ENCODE measurements at regions not wholly inside any gene's neighbourhood (a gene's known extent, or its start where the extent isn't known, plus 50 kb on each side); places are given as distances from the start of the nearest gene placed in this dataset.

DNA sequence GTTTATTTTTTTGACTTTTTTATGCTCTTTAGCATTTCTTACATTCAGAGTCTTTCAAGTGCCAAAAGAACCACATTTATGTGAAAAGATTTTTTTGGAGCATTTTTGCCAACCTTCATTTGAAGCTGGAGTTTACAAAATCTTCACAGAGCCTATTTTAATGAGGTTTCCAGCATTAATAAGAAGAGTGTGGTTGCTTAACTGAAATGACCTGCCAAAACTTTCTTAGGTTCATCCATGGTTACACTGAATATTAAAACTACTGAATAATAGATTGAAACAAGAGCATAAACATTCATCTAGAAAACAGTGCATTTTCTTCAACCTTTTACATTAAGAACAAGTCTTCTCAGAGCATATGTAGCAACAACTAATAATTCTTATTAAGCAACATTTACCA lies 672.3 kb upstream of the CXADR start:
- intact Hi-C loops (cut with DNase I) = no loop called here
- no peak for DNase-seq (ENCODE audit: low spot score)

DNA sequence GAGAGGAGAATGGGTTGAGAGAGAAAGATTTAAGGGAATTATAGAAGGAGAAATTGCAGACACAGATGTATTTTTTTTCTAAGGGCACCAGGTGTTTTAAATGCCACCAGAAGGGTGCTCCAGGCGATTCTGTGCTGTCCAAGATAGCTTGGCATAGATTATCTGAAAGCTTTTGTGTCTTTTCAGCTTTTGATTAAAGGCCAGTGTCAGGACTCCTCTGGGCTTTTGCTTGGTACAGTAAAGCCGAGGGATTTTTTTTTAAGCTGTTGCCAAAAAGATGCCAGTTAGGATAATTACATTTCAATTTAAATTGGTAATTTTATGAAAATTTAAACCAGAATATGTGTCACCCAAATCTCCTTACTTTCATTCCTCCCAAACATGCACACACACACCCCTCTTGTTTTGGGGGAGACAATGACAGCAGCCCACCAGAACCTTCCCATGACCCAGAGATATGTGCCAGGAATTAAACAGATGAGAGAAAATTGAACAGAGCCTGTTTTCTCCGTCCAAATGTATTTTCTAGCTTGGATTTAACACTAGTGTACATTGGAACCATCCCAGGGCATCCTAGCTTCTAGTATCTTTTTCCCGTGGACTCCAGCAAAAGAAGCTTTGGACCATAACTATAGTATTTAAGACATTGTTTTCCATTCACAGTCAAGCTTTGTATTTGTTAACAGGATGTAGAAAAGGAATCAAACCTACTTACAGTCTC lies 670.7 kb upstream of the CXADR start:
- DNase-seq (ENCODE audit: low spot score) = no peak
- intact Hi-C loops (cut with DNase I) = no loop called here

DNA sequence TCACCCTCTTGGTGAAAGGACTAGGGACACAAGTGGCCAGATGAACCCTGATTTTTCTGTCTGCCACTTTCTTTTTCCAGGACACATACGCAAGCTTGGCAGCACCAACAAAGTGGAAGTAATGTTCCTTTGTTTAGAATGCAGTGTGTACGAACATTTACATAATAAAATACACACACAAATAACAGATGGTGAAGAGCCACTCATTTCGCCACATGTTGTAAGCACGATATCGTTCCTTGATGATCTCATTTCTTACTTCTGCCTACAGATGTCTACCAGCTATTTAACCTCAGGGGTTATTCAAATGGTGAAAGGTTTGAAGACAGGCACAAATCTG lies 670.2 kb upstream of the CXADR start:
- intact Hi-C loops (cut with DNase I) = no loop called here
- DNase-seq (ENCODE audit: low spot score) = no peak

DNA sequence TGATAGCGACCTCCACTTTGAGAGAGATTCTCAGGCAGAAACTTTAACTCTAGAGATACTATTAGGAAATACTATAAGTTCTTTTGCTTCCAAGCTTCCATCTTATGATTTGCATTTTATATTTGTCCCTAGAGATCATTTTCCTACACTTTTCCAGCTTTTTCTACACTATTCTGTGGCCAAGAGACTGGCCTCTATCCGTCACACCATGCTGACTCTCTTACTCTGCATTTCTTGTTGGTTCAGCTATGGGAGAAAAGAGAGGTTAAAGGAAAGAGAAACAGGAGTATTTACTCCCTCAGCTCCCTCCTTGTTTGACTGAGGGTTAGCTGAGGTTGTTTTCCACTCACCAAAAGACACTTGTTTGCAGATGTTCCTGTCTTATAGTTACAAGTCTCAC lies 665.6 kb upstream of the CXADR start:
- intact Hi-C loops (cut with DNase I) = no loop called here
- no peak for DNase-seq (ENCODE audit: low spot score)

DNA sequence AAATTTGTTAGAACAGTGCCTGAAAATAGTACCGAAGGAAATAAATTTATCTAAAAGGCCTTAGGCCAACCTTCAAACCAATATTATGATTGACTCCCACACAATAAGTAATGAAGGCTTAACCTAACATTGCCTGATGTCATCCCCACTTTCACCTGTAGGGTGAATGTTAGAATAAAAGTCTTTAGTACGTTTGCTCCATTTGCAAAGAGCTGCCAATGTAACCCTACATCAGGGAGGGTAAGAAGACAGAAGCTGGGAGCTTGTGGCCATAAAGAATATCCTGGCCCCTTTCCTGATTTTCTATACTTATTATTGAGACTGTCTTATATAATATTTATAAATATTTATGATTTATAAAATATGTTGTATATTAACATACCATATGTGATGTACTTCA lies 661.8 kb upstream of the CXADR start:
- intact Hi-C loops (cut with DNase I) = no loop called here
- no peak for DNase-seq (ENCODE audit: low spot score)

DNA sequence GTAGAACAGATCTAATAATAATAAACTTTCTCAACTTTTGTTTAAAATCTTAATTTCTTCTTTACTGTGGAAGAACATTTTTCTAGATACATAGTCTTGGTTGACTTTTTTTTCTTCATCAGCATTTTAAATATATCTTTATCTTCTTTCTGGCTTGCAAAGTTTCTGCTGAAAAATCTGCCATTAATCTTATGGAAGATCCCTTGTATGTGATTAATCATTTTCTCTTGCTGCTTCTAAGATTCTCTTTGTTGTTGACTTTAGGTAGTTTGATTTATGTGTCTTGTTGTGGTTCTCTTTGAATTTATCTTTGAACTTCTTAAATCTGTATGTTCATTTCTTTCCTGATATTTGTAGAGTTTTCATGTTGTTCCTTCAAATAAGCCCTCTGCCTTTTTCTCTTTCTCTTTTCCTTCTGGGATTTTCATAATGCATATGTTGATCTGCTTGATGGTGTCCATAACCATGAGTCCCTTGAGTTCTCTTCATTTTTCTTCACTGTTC lies 657.6 kb upstream of the CXADR start:
- no peak for DNase-seq (ENCODE audit: low spot score)
- intact Hi-C loops (cut with DNase I) = no loop called here

DNA sequence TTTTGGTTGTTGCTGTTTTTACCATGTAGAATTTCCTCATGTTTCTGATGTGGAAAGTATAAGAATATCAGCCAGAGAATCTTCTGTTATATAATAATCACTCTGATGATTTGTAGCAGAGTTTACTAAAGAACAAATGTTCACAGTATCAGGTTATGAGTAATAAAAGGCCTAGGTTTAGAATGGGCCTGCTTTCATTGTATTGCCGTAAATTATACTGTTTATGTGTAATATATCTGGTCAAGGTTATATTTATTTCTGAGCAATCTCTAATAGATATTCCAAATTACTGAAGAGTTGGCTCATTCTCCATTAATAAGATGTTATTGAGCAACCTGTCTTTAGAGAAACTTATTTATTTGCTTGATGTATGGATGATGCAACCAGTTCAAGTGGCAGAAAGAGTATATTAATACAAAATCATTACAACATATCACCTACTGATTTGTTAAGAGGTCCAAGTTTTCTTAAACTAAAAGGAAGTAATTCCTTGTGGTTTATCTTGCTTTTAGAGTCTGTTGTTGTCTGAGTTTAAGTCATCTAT lies 649.4 kb upstream of the CXADR start:
- intact Hi-C loops (cut with DNase I) = no loop called here
- no peak for DNase-seq (ENCODE audit: low spot score)

DNA sequence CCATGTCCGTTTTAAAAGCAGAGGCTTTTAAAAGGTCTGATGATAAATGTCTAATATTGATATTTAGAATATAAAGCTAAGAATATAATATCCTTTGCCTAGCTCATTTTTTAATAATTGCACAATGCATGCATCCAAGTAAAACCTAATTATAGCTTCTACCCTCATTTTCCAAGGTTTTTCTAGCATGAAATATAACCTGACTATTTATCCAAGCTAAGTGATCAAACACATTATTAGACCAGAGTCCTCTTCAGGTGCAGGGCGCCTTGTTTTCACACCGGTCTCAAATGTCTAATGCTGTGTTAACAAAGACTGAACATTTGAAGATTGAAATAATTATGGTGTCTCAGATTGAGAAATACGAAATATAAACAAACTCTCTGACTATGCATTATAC lies 648.9 kb upstream of the CXADR start:
- intact Hi-C loops (cut with DNase I) = no loop called here
- no peak for DNase-seq (ENCODE audit: low spot score)

DNA sequence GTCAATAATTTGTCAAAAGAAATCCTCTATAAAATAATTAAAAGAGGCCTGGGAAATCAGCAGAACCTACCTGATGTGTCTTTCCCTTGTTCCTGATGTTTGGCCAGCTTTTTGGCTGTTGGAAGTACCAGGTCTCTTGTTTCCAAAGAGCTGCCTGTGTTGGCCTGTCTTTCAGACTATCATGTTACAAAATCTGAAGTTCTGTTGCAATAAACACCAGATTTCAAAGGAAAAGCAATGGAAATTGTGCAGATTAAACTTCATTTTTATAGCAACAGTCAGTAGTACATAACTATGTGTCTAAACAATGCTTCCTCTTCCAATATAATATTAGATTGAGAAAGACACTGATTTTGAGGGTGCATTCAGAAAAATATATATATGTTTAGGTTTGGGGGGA lies 647.2 kb upstream of the CXADR start:
- DNase-seq (ENCODE audit: low spot score) = no peak

DNA sequence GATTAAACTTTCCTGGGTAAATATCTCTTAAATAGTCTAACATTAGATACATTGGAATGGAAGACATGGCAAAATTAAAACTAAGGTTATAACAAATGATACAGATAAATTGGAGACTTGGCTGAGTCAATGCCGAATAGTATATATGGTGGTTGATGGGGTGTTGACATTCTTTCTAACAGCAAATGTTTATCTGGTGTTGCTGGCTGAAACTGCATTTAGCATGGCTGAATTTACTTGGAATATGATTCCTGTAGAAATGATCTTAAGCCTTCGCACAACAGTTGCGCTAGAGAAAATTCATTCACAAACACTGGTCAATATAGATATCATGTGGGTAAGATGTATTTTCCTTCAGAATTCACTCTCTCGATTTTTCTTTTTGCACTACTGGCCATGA lies 646.0 kb upstream of the CXADR start:
- DNase-seq (ENCODE audit: low spot score) = no peak
- intact Hi-C loops (cut with DNase I) = no loop called here

More for the DNA sequence above, 647.2 kb upstream of the CXADR start:
- intact Hi-C loops (cut with DNase I) = no loop called here

DNA sequence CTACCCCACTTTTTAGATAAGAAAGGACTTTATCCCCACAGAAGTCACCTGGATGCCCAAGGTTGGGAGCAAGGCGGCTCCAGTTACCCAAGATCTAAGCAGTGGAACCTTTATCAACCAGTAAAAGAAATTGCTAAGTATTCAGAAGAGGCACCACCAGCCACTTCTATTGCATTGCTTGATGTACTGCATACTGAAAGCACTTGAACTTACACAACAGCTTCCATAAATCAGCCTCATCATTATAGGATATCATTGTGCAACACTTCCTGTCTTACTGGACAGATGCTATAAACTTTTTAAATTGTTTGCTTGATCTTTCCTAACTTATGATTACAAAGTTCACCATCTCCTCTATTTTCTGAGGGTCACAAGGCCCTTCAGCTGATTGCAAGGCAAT lies 642.7 kb upstream of the CXADR start:
- no peak for DNase-seq (ENCODE audit: low spot score)
- intact Hi-C loops (cut with DNase I) = no loop called here

DNA sequence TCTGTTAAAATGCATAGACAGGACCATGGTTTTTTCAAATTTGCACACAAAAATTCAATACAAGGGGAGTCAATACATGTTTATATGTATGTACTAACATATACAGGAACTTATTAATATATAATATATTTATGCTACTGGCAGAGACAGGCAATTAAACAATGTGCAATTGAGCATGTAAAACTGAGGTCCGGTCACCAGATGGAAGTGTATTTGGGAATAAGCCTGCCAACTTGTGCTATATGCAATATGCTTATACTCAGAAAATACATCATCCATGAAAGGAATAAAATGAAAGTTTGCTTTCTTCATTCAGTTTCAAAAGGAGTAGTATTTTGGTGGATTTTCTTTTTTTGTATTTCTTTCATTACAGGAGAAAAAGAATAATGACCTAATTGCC lies 640.2 kb upstream of the CXADR start:
- intact Hi-C loops (cut with DNase I) = no loop called here

DNA sequence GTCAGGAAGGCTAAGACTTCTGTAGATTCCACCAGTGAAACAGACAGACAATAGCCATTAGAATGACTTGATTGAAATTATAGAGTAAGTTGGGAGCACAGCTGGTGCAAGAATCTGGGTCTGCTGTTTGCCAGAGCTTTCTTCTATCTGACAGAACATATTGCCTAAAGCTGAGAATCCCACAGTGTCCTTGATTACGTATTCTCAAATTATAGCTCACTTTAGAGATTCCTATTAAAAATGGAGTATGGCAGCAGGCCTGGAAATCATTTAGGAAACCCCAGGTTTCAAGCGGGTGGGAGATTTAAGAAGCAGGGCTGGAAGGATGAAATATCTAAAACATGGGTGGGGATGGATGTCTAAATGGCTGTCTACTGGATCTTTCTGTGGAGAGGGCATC lies 639.7 kb upstream of the CXADR start:
- no peak for DNase-seq (ENCODE audit: low spot score)
- intact Hi-C loops (cut with DNase I) = no loop called here

More for the DNA sequence above, 640.2 kb upstream of the CXADR start:
- no peak for DNase-seq (ENCODE audit: low spot score)

DNA sequence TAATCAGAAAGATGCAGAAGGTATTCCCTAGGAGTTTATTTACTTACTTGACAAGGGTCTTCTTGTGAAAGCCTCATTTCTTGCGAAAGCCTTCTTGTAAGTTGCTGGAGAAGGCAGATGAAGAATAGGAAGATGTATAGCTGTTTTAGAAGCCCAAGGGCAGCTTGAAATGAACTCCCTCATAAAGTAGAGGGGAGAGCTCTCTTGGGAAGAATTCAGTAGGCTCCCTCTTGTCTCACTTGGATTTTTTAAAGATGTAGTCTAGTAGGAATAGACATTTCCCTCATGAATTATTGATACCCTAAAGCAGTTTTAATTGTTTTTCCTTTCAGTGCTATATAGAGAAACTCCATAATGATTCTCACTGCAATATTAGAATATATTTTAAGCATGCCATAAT lies 639.2 kb upstream of the CXADR start:
- intact Hi-C loops (cut with DNase I) = no loop called here
- no peak for DNase-seq (ENCODE audit: low spot score)

DNA sequence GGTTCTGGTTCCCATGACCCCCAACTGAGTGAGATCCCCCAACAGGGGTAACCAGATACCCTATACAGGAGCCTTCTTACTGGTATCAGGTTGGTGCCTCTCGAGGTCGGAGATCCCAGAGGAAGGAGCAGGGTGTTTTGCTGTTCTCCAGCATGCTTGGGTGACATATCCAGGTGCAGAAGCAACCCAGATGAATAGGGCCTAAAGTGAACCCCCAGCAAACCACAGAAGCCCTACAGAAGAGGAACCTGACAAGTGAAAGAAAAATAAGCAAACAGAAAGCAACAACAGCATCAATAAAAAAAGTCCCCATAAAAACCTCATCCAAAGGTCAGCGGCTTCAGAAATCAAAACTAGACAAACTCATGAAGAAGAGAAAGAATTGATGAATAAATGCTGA lies 633.4 kb upstream of the CXADR start:
- intact Hi-C loops (cut with DNase I) = no loop called here
- DNase-seq (ENCODE audit: low spot score) = no peak

DNA sequence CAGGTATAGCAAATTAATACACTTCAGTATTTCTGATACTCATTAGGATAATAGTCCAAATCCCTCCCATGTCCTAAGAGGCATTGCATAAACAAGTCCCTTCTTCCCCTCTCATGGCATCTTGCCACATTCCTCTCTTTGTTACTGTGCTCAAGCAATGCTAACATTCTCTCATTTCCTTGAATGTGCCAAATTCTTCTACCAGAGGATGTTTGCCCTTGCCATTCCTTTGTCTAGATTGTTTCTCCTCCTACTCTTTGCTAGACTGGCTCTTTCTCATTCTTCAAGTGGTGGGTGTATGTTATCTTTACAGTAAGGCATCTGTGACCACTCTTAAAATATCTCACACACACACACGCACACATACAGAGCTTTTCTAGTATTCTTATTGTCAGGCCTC lies 621.0 kb upstream of the CXADR start:
- no peak for DNase-seq (ENCODE audit: low spot score)
- intact Hi-C loops (cut with DNase I) = no loop called here

DNA sequence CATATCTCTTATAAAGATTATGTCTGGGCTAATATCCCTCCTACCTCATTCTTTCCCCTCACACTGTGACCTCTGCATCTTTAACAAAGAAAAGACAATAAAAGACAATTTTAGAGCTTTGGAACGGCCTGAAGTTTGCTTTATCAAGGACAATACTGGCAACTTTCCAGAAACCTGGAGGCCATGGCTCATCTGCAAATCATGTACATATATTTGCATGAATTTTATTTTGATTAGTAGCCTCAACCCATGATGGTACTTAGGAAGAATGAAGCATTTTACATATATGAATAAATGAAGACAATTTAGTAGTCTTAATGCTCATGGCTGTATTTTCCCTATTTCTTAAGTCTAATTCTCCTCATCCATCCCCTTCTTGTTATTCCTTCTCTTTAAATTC lies 612.2 kb upstream of the CXADR start:
- no peak for DNase-seq (ENCODE audit: low spot score)
- intact Hi-C loops (cut with DNase I) = no loop called here

DNA sequence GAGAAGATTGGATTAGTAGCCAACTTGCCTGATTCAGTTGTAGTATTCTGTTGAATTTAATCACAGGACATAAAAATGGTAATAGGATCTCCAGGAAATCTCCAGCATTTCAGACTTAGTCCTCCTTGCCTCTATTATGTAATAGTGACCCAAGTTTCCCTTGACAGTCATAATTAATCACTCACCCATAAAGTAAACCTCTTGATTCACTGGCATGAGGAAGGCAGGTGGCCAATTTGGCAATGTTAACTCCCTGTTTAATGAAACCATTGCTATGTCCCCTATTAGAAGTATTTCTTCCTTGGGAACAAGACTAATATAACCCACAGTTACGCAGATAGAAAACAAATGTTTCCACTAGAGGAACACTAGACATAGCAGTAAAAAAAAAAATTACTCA lies 604.8 kb upstream of the CXADR start:
- intact Hi-C loops (cut with DNase I) = no loop called here
- DNase-seq (ENCODE audit: low spot score) = no peak

DNA sequence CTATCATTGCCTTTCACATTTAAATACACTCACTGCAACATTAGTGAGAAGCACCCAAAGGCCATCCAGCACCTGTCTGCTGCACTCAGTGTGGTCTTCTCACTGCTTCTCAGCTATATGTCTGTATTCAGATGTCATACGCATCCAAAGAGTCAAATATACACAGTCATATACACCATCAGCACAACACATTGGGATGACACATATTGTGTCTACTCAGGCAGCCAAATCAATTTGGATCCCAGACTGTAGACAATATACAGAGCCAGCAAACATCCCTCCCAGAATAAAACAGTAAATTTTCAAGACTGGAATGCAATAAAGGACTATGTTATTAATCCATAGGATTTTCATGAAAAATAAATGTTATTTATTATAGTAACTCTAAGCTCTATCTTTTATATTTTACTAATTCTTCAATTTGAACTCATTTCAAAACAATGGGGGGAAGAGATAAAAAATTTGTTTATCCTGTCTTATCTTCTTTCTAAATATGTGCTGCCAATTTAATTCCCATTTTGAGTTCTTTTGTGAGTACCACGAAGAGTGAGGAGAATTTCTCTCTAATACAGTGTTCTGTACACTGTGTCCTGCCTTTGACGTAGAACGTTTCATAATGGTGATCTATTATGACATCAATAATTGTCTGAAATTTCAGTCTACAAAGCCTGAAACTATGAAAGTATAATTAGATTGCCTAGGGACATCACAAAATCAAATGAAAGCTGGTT lies 602.2 kb upstream of the CXADR start:
- intact Hi-C loops (cut with DNase I) = no loop called here
- no peak for DNase-seq (ENCODE audit: low spot score)

DNA sequence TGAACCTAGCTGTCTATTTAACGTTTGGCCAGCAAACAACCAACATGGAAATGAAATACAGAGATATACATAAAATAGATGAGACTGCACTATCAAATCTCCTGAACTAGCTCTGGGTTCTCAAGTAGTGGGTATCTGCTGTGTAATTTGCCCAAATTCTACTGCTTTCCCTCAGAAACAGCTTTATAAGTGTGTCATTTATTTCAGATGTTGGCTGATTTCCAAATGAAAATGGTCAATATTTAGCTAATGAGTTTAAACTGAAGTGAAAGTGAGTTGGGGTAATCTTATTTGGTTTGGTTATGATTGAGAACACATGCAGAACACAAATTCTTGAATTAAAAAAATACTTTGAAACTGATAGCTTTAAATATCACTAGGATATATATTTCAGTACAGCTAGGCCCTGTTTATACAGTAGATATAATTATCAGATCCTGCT lies 601.7 kb upstream of the CXADR start:
- intact Hi-C loops (cut with DNase I) = no loop called here
- DNase-seq (ENCODE audit: low spot score) = no peak

DNA sequence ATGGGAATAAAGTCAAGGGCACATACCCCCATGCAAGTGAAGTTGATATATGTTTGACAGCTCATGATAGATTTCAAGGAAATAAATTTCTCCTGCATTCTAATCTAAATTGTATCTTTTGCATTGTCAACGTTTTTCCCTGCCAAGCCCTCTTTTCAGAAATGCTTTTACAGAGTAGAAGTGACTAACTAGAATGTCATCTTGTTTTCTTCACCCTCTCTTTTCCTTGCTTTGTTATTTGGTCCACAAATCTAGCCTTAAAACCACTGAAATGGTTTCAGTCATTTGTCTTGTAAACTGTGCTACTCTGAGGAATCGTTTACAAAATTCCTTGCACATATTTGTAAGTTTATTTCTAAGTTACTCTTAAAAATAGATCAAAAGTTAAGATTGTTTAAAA lies 600.8 kb upstream of the CXADR start:
- no peak for DNase-seq (ENCODE audit: low spot score)
- intact Hi-C loops (cut with DNase I) = no loop called here
